NCI-H748 (cell line): ENCODE measurements at regions not wholly inside any gene's neighbourhood (a gene's known extent, or its start where the extent isn't known, plus 50 kb on each side); places are given as distances from the start of the nearest gene placed in this dataset.
"Not testable (repeated sequence)": the region's sequence is repeated elsewhere in the genome, so short reads cannot be mapped to it uniquely, and the experiment has no call there.

Experiments
- DNase-seq: peaks from one replicate; lab custom pipeline; 2025; ENCODE audit not compliant: unreplicated experiment; lab: John Stamatoyannopoulos, UW

GRCh38 chr4:130859991-130860390 lies 1764.0 kb downstream of the C4orf33 start:
- no peak for DNase-seq

GRCh38 chr4:130896920-130897319 lies 1801.0 kb downstream of the C4orf33 start:
- no peak for DNase-seq

GRCh38 chr4:130901321-130901720 lies 1805.4 kb downstream of the C4orf33 start:
- no peak for DNase-seq

- no peak for DNase-seq
These were observed 1827.0 kb downstream of the C4orf33 start for GRCh38 chr4:130922955-130923354.

GRCh38 chr4:130955520-130955919 lies 1859.6 kb downstream of the C4orf33 start:
- DNase-seq, result no peak

- no peak for DNase-seq
These were observed 1889.4 kb downstream of the C4orf33 start for GRCh38 chr4:130985371-130985770.

GRCh38 chr4:130995988-130996387 lies 1900.0 kb downstream of the C4orf33 start:
- no peak for DNase-seq

- no peak for DNase-seq
These were observed 1905.4 kb downstream of the C4orf33 start for GRCh38 chr4:131001371-131001770.

GRCh38 chr4:131002132-131002531 lies 1906.2 kb downstream of the C4orf33 start:
- no peak for DNase-seq

- no peak for DNase-seq
These were observed 1910.4 kb downstream of the C4orf33 start for GRCh38 chr4:131006388-131006787.

GRCh38 chr4:131011961-131012360 lies 1916.0 kb downstream of the C4orf33 start:
- DNase-seq, result not testable (repeated sequence)

GRCh38 chr4:131013226-131013625 lies 1917.3 kb downstream of the C4orf33 start:
- no peak for DNase-seq

- DNase-seq, result no peak
These were observed 1930.8 kb downstream of the C4orf33 start for GRCh38 chr4:131026771-131027170.

- no peak for DNase-seq
These were observed 1948.4 kb downstream of the C4orf33 start for GRCh38 chr4:131044368-131044767.

- no peak for DNase-seq
These were observed 1950.9 kb downstream of the C4orf33 start for GRCh38 chr4:131046821-131047220.

- DNase-seq, result no peak
These were observed 1956.7 kb downstream of the C4orf33 start for GRCh38 chr4:131052646-131053045.

GRCh38 chr4:131054489-131055019 lies 1958.6 kb downstream of the C4orf33 start:
- DNase-seq, result no peak

GRCh38 chr4:131061734-131062133 lies 1965.8 kb downstream of the C4orf33 start:
- no peak for DNase-seq

GRCh38 chr4:131063878-131064277 lies 1967.9 kb downstream of the C4orf33 start:
- DNase-seq, result no peak

GRCh38 chr4:131081069-131081468 lies 1985.1 kb downstream of the C4orf33 start:
- no peak for DNase-seq

- DNase-seq, result peak; percentile 29
These were observed 1989.0 kb downstream of the C4orf33 start for GRCh38 chr4:131084997-131085396.

GRCh38 chr4:131091896-131092295 lies 1995.9 kb downstream of the C4orf33 start:
- DNase-seq, result peak; percentile 62

- peak; percentile 18 for DNase-seq
These were observed 1997.4 kb downstream of the C4orf33 start for GRCh38 chr4:131093303-131093702.
